Mononuclear cell (primary cell): ENCODE measurements at regions not wholly inside any gene's neighbourhood (a gene's known extent, or its start where the extent isn't known, plus 50 kb on each side); places are given as distances from the start of the nearest gene placed in this dataset.

Source experiments
- H3K27me3 ChIP-seq: 2 replicates; pipeline ENCODE4 v1.6.0; 2011; ENCODE audit warnings: low read length, control low read depth; ENCODE audit not compliant: insufficient read depth
- H3K4me1 ChIP-seq: 2 replicates; pipeline ENCODE4 v1.5.1; 2011; ENCODE audit warnings: mild to moderate bottlenecking, low read length, control low read depth; ENCODE audit not compliant: insufficient read depth
- H3K4me3 ChIP-seq: 2 replicates; pipeline ENCODE4 v1.5.1; 2011; ENCODE audit warnings: mild to moderate bottlenecking, low read length, moderate library complexity
- H3K9me3 ChIP-seq: 2 replicates; pipeline ENCODE4 v1.5.1; 2011; ENCODE audit warnings: low read depth, mild to moderate bottlenecking, control low read depth, low read length

DNA sequence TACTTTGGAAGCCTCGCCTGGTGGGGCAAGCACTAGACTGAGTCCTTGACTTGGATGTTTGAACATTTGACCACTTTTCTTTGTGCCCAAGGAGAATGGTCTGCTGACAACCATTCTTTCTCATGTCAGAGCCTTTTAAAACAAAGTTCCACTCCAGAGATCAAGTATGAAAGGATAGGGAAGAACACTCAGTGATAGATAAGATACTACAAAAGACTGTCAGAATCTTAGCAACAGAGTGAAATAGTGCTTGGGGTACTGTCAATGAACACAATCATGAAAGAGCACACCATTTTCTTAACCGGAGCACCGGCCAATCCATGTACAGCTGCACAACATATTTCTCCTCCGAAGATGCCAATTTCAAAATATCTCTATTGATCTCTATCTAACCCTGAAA lies 82.8 kb upstream of the ADO start:
- H3K27me3 ChIP-seq = no peaks in the 10 kb centered on the region
- H3K4me1 ChIP-seq = no peaks in the 10 kb centered on the region
- no peak overlapping the region for H3K4me3 ChIP-seq
- H3K9me3 ChIP-seq = no peaks in the 10 kb centered on the region

GRCh38 chr10:62723375-62723774 lies 81.1 kb upstream of the ADO start:
- no peak overlapping the region for H3K4me3 ChIP-seq
- no peaks in the 10 kb centered on the region for H3K9me3 ChIP-seq
- H3K27me3 ChIP-seq = no peaks in the 10 kb centered on the region
- H3K4me1 ChIP-seq = peaks cover under 1% of the 10 kb centered on the region

- Histone ChIP-seq H3K4me1 (peaks cover 9% of the 10 kb centered on the region), H3K4me3 (no peak overlapping the region), H3K27me3 (no peaks in the 10 kb centered on the region), H3K9me3 (no peaks in the 10 kb centered on the region)
Measured at GRCh38 chr10:62724465-62724864, 80.1 kb upstream of the ADO start.

DNA sequence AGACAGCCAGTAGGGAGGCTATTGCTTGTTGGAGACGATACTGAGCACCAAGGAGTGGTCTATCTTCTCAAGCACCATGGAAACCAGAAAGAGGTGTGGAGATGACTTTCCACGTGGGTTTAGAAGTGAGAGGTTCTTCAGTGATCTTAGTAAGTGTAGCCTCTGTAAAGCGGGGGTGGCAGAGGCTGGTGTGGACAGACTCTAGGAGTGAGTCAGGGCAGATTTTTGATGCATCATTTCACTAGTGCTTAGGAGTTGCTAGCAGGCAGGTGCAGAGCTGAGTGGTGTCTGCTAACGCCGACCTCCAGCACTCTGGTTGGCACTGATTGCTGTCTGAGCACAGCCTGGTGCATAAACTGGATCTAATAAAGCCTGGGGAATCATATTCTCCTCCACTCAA lies 78.4 kb upstream of the ADO start:
- H3K9me3 ChIP-seq = no peaks in the 10 kb centered on the region
- H3K4me3 ChIP-seq = no peak overlapping the region
- H3K4me1 ChIP-seq = peaks cover 9% of the 10 kb centered on the region
- no peaks in the 10 kb centered on the region for H3K27me3 ChIP-seq

DNA sequence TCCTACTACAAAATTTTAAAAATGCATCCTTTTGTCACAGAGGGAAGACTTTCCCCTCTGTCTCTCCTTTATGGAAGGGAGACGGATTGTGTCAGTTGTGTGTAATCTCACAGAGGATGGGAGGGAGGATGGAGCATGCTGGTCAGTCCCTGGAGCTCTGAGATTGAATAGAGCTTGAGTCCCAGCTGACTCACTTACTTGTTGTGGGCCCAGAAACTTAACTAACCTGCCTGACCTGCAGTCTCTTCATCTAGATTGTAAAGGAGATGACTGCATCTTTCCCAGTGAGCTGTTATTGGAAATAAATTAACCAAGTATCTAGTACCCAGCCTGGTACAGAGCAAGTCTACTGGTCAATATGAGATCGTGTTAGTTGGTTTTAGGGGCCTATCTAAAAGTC lies 77.9 kb upstream of the ADO start:
- Histone ChIP-seq H3K9me3 (no peaks in the 10 kb centered on the region), H3K4me1 (peaks cover 9% of the 10 kb centered on the region), H3K4me3 (no peak overlapping the region), H3K27me3 (no peaks in the 10 kb centered on the region)

DNA sequence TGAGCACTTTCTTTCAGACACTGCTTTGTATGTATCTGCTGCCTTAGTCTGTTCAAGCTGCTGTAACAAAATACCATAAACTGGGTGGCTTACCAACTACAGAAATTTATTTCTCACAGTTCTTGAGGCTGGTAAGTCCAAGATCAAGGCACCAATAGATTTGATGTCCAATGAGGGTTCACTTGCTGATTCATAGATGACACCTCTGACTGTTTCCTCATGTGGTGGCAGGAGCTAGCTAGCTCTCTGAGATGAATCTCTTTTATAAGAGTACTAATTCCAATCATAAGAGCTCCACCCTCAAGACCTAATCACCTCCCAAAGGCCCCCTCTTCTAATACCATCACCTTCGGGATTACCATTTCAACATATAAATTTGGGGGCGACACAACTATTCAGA lies 76.6 kb upstream of the ADO start:
- Histone ChIP-seq H3K4me3 (no peak overlapping the region), H3K4me1 (peaks cover 9% of the 10 kb centered on the region), H3K27me3 (no peaks in the 10 kb centered on the region), H3K9me3 (no peaks in the 10 kb centered on the region)

- Histone ChIP-seq H3K4me1 (peaks cover 14% of the 10 kb centered on the region), H3K27me3 (no peaks in the 10 kb centered on the region), H3K4me3 (no peak overlapping the region), H3K9me3 (no peaks in the 10 kb centered on the region)
Measured at GRCh38 chr10:62728479-62728878, 76.0 kb upstream of the ADO start.

DNA sequence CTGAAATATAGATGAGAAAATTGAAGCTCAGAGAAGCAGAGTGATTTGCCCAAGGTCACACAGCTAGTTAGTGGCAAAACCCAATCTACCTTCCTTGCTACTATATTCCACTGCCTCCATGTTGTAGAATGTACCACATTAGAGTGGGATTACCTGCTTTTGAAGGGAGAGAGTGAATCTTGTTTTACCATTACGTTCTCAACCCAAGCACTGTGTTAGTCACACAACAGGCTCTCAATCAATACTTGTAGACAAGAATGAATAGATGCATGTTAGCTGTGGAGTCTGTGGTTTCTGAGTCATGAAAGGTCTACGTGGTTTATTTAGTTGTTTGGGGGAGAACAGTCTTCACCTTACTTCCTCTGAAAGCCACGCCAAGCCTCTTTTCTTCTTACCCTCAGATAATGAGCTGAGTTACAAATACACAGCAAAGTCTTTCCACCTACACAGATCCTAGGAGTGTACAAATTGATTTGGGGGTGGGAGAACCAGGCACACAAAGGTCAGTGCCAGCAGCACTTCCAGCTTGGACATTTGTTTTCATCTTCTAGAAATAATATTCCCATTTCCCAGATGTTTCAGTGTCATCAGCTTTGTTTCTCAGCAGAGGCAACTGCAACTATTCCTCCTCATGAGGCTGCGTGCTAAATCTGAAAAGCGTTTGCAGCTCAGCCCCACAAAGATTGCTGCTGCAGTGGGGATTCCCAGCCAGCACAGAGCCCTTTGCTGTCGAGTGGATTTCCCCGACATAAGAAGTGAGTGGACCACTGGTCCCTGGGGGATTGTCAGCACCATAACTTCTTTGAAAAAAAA lies 71.5 kb upstream of the ADO start:
- Histone ChIP-seq H3K4me1 (peaks cover 39% of the 10 kb centered on the region), H3K27me3 (no peaks in the 10 kb centered on the region), H3K4me3 (no peak overlapping the region), H3K9me3 (no peaks in the 10 kb centered on the region)

- peaks cover 34% of the 10 kb centered on the region for H3K4me1 ChIP-seq
- H3K9me3 ChIP-seq = no peaks in the 10 kb centered on the region
- H3K4me3 ChIP-seq = no peak overlapping the region
- H3K27me3 ChIP-seq = no peaks in the 10 kb centered on the region
Measured at GRCh38 chr10:62733654-62734293, 70.7 kb upstream of the ADO start.

- Histone ChIP-seq H3K4me3 (no peak overlapping the region), H3K9me3 (no peaks in the 10 kb centered on the region), H3K27me3 (no peaks in the 10 kb centered on the region), H3K4me1 (peaks cover 30% of the 10 kb centered on the region)
Measured at GRCh38 chr10:62734781-62735463, 69.6 kb upstream of the ADO start.

- no peak overlapping the region for H3K4me3 ChIP-seq
- H3K4me1 ChIP-seq = peaks cover 30% of the 10 kb centered on the region
- no peaks in the 10 kb centered on the region for H3K9me3 ChIP-seq
- no peaks in the 10 kb centered on the region for H3K27me3 ChIP-seq
Measured at GRCh38 chr10:62735464-62736167, 68.9 kb upstream of the ADO start.

DNA sequence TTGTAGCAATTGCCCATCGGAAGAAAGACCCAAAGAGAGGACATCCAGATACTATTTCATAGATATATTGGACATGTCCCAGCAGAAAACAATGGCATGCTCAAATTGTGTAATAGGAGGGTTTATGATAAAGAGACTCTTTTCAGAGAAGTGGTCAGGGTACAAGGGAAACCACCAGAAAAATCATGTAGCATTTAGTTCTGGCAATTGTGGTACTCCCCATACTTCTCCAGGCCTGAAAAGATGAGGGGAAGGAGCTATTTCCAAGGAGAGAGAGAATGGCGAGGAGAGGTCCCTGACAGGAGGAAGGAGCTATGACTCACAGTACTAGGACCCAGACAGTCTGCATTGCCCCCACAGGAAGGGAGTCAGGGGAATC lies 68.4 kb upstream of the ADO start:
- no peaks in the 10 kb centered on the region for H3K27me3 ChIP-seq
- H3K9me3 ChIP-seq = no peaks in the 10 kb centered on the region
- H3K4me1 ChIP-seq = peaks cover 30% of the 10 kb centered on the region
- H3K4me3 ChIP-seq = no peak overlapping the region

DNA sequence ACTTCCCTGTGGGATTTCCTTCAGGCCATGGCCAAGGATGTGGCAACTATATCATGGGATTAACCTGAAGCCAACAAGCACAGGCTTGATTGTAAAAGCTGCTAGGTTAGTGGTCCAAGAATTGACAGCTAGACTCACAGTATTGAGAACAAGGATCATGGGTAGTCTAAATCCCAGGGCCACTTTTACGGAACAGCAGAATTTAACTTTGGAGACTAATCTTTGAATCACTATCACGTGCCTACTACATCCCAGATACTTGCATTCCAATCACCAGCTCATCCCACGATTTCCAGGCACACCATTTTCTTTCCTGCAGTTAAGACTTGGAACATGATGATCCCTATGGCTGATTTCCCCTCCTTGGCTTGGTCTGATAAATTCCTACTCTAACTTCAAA lies 65.6 kb upstream of the ADO start:
- Histone ChIP-seq H3K27me3 (no peaks in the 10 kb centered on the region), H3K9me3 (no peaks in the 10 kb centered on the region), H3K4me3 (no peak overlapping the region), H3K4me1 (peaks cover 37% of the 10 kb centered on the region)

DNA sequence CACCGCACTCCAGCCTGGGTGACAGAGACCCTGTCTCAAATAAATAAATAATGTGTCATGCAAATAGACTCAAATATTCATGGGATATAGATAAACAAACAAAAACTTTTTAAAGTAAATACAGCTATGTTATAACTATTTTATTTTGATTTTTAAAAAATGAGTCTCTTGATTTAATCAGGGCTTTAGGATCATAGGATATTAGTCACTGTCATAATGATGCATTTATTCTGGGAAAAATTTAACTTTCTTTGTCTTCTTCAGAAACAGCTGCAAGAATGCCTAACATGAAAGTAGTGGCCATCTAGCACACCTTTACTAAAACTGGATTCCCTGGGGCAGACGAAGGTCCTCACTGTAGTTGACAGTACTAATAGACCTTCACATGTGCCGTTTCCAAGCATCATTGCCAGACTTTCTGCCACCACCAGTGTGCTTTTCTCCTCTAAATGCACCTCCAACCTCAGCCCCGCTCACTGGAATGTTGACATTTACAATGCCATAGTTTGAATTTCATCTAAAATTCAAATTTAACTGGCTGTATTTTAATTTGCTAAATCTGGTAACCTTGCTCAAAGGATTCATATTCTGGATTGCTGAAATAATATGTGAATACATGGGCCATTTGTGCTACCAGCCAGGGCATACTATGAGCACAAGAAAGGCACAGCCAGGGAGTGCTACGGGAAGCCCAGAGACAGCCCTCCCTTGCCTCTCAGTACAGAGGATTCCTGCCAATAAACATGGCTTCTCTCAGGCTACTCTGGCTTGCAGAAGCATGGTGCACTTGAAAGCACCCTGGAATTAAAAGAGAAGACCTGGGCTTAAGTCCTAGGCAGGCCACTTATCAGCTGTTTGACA lies 63.4 kb upstream of the ADO start:
- no peaks in the 10 kb centered on the region for H3K9me3 ChIP-seq
- H3K4me1 ChIP-seq = peaks cover 29% of the 10 kb centered on the region

More for the DNA sequence above, 63.4 kb upstream of the ADO start:
- Histone ChIP-seq H3K4me3 (no peak overlapping the region), H3K27me3 (no peaks in the 10 kb centered on the region)
